DOHH2 (cell line): ENCODE measurements at regions not wholly inside any gene's neighbourhood (a gene's known extent, or its start where the extent isn't known, plus 50 kb on each side); places are given as distances from the start of the nearest gene placed in this dataset.

Experiments used
- CTCF ChIP-seq: fragments of 200-600 bp; sonication (generic); IDR thresholded peaks from one replicate; pipeline ENCODE4 v1.5.1; 2014; ENCODE audit warnings: antibody characterized with exemption, mild to moderate bottlenecking, low read depth, low read length; ENCODE audit not compliant: poor library complexity, severe bottlenecking
- EZH2phosphoT487 ChIP-seq: fragments of 200-600 bp; sonication (generic); IDR thresholded peaks from 2 replicates; pipeline ENCODE4 v1.6.1; 2017; ENCODE audit warnings: borderline replicate concordance, mild to moderate bottlenecking, antibody characterized with exemption, low read length, moderate library complexity, mixed read lengths

- TF ChIP-seq CTCF (no peak), EZH2phosphoT487 (no peak)
Measured at GRCh38 chr15:87500240-87500639, 756.3 kb downstream of the NTRK3 start.
